Epithelial cell of esophagus (primary cell): ENCODE measurements at regions not wholly inside any gene's neighbourhood (a gene's known extent, or its start where the extent isn't known, plus 50 kb on each side); places are given as distances from the start of the nearest gene placed in this dataset.
"Not testable (repeated sequence)": the region's sequence is repeated elsewhere in the genome, so short reads cannot be mapped to it uniquely, and the experiment has no call there.

ENCODE experiments used
- DNase-seq: peaks from one replicate; pipeline ENCODE4 v3.0.0; 2010; ENCODE audit warnings: low read depth
- H3K4me3 ChIP-seq: 2 replicates; pipeline ENCODE4 v1.5.1; 2011; ENCODE audit warnings: mild to moderate bottlenecking, low read length, control low read depth
- TF ChIP-seq, protein P1 (sequence below): IDR thresholded peaks from 2 replicates; pipeline ENCODE4 v1.5.1; 2011; ENCODE audit warnings: low read depth, mild to moderate bottlenecking, low read length, control low read depth, inconsistent platforms; ENCODE audit not compliant: insufficient read depth; ENCODE audit errors: missing control alignments

DNA sequence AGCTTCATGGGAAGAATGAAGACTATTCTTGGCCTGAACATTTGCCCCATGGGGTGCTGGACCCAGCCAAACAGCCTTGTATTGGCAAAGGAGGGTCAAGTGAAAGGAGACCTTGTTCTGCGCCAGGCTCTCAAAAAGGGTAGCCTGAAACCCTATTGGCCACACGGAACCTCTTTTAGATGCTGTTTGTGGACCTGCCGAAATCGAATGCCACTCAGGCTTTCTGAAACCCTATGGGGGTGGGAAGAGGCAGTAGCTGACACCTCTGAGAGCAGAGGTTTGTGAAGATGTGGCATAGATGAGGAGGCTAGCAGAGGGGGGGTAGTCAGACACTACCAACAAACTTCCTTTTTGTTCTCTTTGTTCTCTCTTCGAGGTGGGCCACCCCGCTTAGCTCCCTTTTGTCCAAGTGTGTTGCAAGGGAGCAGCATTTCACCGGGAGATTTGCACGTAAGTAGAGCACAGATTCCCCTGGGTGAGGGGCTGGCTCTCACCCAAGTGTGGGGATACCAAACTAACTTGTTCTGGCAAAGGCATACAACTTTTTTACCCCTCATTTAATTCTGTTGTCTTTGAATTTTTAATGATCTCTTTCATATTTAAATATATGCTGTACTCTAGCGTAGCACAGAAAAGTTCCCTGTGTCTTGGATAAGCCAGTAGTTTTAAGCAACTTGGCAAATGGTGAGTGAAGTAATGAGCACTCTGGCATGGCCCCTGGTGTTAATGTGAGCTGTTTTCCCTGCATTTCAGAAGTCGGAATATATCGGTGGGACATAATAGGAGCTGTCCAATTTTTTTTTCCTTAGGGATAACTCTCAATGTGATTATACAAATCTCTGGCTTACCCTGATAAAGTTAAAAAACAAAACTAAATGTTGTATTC lies 107.7 kb downstream of the SEPTIN7 start:
- DNase-seq, result no peak
- TF ChIP-seq, protein P1, sequence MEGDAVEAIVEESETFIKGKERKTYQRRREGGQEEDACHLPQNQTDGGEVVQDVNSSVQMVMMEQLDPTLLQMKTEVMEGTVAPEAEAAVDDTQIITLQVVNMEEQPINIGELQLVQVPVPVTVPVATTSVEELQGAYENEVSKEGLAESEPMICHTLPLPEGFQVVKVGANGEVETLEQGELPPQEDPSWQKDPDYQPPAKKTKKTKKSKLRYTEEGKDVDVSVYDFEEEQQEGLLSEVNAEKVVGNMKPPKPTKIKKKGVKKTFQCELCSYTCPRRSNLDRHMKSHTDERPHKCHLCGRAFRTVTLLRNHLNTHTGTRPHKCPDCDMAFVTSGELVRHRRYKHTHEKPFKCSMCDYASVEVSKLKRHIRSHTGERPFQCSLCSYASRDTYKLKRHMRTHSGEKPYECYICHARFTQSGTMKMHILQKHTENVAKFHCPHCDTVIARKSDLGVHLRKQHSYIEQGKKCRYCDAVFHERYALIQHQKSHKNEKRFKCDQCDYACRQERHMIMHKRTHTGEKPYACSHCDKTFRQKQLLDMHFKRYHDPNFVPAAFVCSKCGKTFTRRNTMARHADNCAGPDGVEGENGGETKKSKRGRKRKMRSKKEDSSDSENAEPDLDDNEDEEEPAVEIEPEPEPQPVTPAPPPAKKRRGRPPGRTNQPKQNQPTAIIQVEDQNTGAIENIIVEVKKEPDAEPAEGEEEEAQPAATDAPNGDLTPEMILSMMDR, result no peak
- no peak overlapping the region for H3K4me3 ChIP-seq

DNA sequence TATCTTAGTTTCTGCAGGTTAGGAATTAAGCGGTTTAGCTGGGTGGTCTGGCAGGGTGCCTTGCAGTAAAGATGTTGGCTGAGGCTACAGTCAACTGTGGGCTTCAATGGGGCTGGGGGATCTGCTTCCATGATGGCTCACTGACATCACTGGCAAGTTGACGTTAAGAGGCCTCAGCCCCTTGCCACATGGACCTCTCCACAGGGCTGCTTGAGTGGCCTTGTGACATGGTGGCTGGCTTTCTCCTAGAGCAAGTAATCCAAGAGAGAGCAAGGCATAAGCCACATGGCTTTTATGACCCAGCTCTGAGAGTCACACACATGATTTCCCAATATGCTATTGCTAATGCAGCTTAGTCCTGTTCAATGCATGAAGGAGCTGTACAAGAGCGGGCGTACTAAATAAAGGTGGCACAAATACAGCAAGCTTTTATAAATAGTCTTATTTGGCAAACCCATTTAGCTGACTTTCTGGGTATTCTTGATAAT lies 109.1 kb downstream of the SEPTIN7 start:
- TF ChIP-seq, protein P1, result no peak
- DNase-seq, result peak; percentile 8
- no peak overlapping the region for H3K4me3 ChIP-seq

DNA sequence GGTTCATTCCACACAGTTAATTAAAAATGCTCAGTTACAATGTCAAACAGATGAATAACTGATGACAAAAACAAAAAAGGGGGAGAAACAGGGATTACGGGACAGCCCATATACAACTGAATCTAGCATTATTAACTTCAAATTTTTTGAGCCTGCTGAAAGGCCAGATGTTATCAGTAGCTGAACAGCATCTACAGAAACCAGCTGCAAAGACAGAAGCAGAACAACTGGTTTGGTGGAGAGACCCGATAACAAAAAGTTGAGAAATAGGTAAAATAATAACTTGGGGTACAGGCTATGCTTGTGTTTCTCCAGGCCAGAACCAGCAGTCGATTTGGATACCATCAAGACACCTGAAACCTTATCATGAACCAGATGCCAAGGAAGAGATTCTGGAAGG lies 109.8 kb downstream of the SEPTIN7 start:
- DNase-seq, H3K4me3 ChIP-seq: not testable (repeated sequence)

DNA sequence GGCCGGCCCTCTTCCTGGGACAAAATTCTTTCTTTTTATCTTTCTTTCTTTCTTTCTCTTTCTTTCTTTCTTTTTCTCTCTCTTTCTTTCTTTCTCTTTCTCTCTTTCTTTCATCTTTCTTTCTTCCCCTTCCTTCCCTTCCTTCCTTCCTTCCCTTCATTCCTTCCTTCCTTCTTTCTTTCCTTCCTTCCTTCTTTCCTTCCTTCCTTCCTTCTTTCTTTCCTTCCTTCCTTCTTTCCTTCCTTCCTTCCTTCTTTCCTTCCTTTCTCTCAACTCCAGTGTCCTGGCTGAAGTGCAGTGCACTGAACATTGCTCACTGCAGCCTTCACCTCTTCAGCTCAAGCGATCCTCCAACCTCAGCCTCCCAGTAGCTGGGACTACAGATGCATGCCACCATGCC lies 112.5 kb downstream of the SEPTIN7 start:
- not testable (repeated sequence) for H3K4me3 ChIP-seq

DNA sequence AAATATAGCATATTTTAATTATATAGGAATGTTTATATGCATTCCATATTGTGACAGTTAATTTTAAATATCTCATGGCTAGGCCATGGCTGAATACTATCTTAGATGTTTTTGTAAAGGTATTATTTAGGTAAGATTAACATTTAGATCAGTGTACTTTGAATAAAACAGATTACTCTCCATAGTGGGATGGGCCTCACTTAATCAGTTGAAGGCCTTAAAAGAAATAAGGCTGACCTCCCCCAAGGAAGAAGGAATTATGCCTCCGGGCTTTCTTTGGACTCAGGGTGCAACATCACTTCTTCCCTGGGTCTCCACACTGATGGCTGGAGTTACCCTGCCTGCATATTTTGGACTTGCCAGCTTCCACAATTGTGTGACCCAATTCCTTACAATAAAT lies 113.4 kb downstream of the SEPTIN7 start:
- H3K4me3 ChIP-seq, DNase-seq: not testable (repeated sequence)

More for the DNA sequence above, 112.5 kb downstream of the SEPTIN7 start:
- DNase-seq, result not testable (repeated sequence)

DNA sequence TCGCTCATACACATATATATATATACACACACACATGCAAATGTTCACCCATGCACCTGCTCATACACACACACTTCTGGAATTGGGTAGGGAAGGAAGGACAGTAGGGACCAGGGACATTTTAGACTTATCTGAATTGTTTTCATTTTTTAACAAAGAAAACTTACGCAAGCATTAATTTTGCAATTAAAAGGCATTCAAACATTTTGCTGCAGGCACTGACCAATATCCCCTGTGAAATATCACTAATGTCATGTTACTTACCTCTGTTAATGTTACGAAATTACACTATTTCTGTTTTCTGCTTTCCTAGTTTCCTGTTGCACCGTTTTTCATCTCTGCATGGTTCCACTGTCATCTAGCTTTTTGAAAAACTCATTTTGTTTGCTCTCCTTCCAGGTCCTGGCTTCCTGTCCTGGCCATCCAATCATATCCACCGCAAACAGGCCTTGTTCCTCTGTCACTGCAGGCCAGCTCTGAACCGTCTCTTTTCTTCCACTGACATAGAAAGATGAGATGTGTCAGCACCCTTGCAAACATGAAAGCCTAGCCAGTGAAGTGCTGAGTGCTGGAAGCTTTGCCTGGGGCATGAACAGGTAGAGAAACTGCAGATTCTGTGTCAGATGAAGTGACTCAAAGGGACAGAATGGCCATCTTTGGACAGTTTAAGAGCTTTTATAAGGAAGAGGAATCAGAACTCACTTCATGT lies 114.5 kb downstream of the SEPTIN7 start:
- H3K4me3 ChIP-seq, DNase-seq: not testable (repeated sequence)

DNA sequence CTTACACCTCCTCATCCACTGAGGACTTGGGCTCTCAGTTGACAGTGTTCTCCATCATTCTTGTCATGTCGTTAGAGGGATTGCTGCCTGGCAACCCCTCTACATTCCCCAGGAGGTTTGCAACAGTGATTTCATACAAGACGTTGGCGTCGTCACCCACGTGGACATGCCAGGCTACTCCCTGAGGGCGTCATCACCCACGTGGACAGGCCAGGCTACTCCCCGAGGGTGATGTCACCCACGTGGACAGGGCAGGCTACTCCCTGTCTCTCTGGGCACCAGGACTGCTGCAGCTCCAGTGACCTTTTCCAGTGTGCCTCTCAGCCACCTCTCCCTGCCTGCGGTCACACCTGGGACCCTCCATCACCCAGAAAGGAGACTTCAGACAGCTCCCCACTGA lies 117.4 kb downstream of the SEPTIN7 start:
- DNase-seq, H3K4me3 ChIP-seq: not testable (repeated sequence)

DNA sequence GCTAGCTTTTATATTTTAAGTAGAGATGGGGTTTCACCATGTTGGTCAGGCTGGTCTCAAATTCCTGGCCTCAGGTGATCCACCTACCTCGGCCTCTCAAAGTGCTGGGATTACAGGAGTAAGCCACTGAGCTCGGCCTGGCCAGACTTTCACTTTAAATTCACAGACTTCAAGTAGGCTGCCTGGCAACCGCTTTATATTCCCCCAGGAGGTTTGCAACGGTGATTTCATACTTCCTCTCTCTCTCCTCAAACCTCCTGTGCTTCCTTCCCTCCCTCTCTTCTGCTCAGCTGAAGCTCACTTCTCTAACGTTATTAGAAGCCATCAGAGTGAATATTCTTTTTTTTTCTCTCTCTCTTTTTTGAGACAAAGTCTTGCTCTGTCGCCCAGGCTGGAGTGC lies 118.8 kb downstream of the SEPTIN7 start:
- not testable (repeated sequence) for DNase-seq, H3K4me3 ChIP-seq

DNA sequence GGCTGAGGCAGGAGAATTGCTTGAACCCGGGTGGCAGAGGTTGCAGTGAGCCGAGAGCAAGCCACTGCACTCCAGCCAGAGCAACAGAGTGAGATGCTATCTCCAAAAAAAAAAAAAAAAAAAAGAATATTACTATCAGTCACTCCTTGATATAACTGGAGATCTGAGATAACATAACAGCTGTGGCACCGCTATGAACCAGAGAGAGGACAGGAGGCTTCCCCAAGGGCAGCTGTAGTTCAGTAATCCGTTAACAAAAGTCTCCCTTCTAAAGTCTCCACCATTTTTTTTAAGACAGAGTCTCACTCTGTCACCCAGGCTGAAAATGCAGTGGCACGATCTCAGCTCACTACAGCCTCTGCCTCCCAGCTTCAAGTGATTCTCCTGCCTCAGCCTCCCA lies 120.5 kb downstream of the SEPTIN7 start:
- not testable (repeated sequence) for DNase-seq, H3K4me3 ChIP-seq

DNA sequence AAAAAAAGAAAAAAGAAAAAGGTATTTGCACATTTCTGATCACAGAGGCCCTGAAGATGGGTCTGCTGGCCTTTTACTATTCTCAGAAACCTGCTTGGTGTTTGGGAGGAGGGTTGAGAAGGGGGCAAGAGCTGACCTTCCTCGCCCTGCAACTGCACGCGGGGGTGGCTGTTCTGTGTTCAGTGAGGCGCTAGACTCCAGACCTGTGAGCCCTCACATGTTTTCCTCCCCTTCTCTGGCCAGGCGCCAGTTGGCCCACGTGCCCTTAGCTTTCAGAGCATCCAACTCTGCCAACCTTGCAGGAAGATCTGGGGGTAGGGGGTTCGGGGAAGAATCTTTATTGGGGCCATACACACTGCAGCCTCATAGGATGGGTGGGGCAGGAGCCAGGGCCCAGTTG lies 123.8 kb downstream of the SEPTIN7 start:
- DNase-seq, H3K4me3 ChIP-seq: not testable (repeated sequence)

DNA sequence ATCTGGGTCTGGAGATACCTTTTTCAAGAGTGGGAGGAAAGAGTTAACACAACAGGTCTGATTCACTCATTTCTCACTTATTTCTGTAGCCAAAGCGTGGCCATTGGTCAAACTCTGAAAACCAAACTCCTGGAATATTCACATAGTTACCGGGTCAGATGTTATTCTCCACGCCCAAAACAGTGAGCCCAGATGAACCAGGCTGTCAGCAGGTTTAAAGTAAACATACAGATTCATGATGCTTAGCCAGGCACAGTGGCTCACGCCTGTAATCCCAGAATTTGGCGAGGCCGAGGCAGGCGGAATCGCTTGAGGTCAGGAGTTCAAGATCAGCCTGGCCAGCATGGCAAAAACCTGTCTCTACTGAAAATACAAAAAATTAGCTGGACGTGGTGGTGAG lies 126.1 kb downstream of the SEPTIN7 start:
- DNase-seq, H3K4me3 ChIP-seq: not testable (repeated sequence)

DNA sequence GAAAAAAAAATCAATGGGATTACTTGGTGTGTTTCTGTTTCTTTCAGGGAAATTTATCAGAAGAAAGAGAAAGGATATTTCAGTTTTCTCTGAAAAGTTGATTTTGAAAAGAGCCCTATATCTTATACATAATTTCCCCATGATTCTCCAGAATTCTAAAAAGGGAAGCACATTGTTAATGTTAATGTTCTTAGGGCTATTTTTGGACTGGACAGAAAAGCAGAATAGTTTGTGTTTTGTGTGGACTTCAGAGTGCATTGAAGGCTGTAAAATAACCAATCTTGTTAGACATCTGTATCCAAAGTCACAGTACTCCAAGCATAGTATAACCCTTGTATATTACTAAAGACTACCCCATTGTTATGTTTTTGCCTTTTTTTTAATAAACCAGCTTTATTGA lies 130.3 kb downstream of the SEPTIN7 start:
- H3K4me3 ChIP-seq, DNase-seq: not testable (repeated sequence)

DNA sequence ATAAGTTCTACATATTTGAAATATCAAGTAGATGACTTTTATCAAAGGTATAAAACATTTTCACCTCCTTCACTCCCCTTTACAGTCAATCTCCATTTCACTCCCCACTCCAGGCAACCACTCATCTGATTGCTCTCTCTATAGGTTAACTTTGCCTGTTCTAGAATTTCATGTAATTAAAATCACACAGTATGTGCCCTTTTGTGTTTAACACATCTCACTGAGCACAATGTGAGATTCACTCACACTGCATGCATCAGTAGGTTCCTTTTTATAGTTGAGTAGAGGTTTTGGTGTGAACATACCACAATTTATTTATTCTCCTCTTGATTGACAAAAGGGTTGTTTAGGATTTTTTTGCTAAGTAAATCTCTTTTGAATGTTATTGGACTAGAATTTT lies 130.7 kb downstream of the SEPTIN7 start:
- not testable (repeated sequence) for H3K4me3 ChIP-seq, DNase-seq

DNA sequence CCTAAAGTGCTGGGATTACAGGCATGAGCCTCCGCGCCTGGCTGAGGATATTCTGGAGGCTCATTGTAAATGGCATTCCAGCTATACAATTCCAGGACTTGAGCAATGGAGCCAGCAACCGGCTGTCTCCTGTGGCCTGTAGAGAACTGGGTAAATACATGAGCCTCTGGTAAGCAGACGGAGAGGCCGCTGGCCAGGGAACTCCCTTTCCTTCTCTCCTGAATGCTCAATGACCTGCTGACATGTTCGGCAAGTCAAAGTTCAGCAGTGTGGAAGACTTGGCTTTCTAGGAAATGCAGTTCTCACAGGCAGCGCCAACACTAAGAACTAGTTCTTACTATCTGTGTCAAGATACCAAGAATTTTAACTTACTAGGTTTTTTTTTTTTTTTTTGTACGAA lies 139.8 kb downstream of the SEPTIN7 start:
- not testable (repeated sequence) for H3K4me3 ChIP-seq, DNase-seq

DNA sequence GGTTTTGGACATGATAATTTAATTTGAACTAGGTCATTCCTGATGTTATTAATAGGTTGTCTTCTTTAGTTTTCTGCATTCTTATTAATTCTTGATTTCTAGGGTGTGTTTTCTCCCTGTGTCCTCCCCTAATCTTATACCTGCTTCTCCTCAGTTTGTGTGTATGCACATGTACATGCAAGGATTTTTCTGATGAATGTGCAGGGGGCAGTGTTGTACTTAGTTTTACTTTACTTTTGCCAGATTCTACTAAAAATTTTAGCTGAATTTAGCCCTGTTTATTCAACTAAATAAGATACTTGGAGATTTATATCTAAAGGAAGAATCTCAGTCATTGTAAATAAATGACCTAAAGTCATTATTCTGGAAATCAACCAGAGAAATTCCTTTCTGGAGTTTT lies 144.8 kb downstream of the SEPTIN7 start:
- not testable (repeated sequence) for DNase-seq, H3K4me3 ChIP-seq

DNA sequence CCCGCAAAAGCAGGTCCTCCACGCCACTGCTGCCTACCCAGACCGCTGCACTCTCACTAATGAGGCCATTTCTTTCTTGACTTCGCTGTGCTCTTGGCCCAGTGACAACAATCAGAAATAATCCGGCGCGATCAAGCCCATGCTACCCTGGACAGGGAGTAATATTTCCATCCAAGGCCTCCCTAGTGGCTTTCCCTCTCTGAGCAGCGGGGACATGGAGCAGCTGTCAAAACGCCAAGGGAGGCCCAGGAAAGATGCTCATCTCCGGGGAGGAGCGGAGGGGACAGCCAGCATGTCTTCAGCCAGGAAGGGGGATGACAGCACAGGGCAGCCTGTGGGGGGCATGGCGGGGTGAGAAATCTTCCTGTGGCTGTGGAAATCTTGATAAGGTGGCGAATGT lies 154.9 kb downstream of the SEPTIN7 start:
- not testable (repeated sequence) for DNase-seq, H3K4me3 ChIP-seq

DNA sequence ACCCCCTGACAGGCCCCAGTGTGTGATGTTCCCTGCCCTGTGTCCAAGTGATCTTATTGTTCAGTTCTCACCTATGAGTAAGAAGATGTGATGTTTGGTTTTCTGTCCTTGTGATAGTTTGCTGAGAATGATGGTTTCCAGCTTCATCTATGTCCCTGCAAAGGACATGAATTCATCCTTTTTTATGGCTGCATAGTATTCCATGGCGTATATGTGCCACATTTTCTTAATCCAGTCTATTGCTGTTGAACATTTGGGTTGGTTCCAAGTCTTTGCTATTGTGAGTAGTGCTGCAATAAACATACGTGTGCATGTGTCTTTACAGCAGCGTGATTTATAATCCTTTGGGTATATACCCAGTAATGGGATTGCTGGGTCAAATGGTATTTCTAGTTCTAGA lies 156.1 kb downstream of the SEPTIN7 start:
- DNase-seq, H3K4me3 ChIP-seq: not testable (repeated sequence)
